Raji (cell line): ENCODE measurements at regions not wholly inside any gene's neighbourhood (a gene's known extent, or its start where the extent isn't known, plus 50 kb on each side); places are given as distances from the start of the nearest gene placed in this dataset.

Source experiments
- POLR2A ChIP-seq: IDR thresholded peaks from 2 replicates; pipeline ENCODE4 v1.6.1; 2011; ENCODE audit warnings: low read depth, low read length, control low read depth; ENCODE audit not compliant: insufficient read depth

DNA sequence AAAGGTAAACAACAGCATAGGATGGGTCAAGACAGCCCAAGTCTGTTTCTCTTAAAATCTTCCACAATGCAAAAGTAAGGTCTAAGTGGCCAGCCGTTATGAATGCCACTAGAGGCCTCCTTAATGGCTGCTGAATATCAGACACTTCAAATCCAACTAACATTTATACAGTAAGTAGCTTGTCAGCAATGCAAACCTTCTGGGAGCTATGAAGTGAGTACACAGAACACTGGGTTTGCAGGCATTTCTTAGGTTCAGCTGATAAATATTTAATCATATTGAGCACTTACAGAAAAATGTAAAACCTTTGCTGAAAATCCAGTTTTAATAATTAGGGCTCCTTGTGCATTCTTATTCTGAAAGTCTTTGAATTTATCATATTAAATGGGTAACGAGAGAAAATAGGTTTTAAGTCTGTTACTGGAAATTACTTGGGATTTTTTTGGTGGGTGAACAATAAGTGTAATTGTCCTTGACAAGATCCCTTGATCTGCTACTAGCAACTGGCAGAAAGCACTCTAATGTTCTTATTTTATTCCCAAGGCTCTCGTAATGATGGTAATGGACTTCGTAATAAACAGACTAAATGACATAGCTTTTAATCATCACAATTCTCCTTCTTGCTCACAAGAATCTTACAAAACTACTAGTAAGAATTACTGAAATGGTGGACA lies 141.7 kb upstream of the GPR149 start:
- no peak for TF ChIP-seq POLR2A

DNA sequence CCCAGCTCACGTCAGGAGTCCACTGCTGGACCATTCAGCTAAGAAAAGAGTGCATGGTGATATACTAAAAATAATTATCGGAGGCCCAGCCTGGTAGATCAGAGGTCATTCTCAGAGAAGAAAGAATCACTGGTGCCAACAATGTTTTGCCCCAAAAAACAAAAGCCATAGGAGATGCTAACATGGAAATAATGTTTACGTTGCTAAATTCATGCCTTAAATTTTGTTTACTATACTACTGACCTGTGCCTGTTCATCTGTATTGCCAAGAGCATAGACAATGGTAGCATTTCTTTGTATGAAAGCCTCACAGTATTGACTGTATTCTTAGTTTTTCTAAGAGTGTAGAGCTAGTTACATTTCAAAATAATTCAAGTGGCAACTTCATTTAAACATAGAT lies 138.1 kb upstream of the GPR149 start:
- no peak for TF ChIP-seq POLR2A

DNA sequence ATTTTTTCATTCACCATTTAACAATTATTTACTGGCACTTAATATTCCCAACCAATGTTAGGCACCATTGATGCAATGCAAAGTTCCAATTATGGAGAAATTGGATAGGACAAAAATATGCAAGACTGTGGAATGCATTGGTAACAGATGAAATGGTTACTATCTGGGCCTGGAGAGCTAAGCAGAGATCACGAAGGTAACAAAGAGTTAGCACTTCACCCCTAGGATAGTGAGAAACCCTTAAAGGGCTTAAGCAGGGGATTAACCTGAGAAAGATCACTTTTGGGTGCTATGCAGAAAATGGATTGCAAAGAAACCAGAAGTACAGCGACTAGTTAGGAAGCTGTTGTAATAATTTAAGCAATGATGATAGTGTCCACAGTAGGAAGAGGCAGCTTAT lies 129.6 kb upstream of the GPR149 start:
- TF ChIP-seq POLR2A, result no peak

GRCh38 chr3:154552338-154552737 lies 122.3 kb upstream of the GPR149 start:
- TF ChIP-seq POLR2A, result no peak

DNA sequence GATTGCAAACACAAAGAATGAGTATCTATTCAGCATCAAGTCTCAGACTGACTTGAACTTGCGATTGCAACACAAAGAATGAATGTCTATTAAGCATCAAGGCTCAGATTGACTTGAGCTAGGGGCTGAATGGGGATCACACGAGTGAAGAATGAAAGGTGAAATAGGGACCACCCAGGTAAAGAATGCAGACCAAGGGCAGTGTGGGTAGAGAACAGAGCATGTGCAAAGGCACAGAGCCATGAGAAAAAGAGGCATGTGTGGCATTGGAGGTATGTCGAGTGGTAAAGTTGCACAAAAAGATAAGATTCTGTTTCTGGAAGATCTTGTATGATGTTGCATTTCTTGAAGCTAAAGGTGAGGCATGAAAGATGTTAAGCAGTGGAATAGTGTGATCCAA lies 119.4 kb upstream of the GPR149 start:
- no peak for TF ChIP-seq POLR2A

DNA sequence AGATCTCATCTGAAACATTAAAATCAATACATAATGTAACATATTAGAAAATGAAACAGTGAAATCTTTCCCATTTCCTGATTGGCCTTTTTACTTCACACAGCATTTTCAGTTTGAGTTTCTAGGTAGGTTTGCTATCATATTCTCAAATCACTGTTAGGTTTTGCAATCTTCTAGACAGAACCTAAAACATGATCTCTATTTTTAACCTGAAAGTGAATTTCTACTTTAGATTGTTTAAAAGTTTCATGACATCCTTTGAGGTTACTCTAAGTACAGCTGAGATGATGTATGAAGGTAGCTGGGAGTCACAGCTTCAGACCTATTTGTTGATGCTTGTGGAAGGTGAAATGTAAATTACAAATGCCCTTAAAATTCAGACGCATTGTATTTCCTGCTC lies 118.4 kb upstream of the GPR149 start:
- TF ChIP-seq POLR2A, result no peak

- TF ChIP-seq POLR2A, result no peak
Observed at GRCh38 chr3:154542837-154543236, 112.8 kb upstream of the GPR149 start.

GRCh38 chr3:154540950-154541604 lies 111.1 kb upstream of the GPR149 start:
- no peak for TF ChIP-seq POLR2A

DNA sequence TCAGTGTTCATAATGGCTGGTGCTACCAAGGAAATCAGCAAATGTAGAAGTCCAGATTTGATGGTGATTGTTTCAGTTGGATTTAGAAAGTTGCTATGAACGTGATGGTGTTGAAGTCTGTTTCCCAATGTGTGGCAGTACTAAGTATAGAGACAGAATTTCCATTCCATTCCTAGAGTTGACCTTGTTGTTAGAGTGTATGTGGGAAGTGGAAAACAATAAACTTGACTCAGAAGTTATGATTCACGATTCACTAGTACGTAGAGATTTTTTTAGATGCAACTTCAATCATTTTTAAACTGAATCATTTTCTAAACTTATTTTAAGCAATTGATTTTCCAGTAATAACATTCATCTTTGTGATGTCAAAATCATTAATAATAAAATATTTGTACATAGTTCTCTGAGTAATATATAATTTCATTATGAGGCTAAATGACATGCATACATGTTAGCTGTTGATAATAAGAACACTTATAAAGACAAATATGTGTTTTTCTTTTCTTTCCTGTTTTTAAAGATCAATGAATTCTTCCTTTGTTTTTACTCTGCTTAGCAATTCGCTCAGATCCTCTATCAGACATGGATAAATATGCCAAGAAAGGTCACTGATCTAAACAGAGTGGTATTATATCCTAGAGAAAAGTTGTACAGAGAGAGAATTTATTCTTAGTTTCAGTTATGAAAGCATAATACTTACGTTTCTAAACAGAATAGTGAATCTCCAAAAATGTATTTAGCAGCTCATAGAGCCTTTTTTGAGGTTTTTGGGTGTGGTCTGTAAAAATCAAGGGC lies 108.8 kb upstream of the GPR149 start:
- TF ChIP-seq POLR2A, result no peak

DNA sequence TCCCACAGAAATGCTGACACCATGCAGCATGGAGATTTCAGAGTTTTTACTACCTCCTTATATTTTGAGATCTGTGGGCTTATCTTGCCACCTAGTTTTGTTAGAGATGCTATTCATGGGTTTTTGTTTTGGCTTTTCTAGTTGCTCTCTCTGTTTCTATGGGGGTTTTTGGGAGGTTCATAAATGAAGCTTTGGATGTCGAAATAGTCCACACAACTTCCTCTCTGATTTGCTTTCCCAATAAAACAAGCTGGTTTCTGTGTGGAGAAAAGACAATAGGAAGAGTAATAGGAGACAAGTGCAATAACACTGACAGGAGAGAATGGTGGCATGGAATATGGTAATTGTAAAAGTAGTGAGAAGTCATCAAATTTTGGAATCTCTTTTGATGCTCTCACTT lies 106.8 kb upstream of the GPR149 start:
- no peak for TF ChIP-seq POLR2A

- TF ChIP-seq POLR2A, result no peak
Observed at GRCh38 chr3:154522036-154522602, 92.1 kb upstream of the GPR149 start.

DNA sequence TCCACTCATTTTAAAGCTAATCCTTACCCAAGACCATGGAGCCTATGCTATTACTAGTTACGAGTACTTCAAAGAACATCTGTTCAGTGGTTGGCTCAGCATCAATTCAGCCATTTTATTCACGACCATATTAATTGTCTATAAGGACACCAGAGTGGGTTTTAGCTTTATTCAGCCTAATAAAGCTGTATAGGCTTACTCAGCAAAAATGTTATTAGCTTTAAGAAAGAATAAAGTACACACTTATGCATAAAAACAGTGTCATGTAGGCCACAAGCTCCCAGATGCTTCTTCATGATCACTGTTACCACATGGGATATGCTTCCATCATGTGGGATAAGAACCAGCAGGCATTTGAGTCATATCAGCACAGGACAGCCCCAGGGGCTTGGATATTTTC lies 87.4 kb upstream of the GPR149 start:
- no peak for TF ChIP-seq POLR2A

- TF ChIP-seq POLR2A, result no peak
Observed at GRCh38 chr3:154515921-154516320, 85.9 kb upstream of the GPR149 start.

DNA sequence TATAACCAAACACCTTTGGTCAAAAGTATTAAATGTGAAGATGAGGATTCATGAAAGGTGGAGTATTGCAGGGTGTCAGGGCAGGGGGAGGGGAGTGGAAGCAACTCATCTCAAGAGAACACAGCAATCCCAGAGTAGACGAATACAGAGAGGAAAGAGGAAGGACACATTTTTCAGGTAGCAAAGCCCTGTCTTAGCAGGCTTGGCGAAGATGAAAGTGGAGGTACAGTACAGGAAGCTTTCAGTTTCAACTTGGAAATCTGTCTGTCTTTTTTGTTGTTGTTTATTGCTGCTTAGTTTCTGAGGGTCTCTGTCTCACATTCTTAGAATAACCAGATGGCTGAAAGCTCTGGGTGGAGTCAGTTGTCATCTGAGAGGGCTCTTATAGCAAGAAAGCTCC lies 80.8 kb upstream of the GPR149 start:
- no peak for TF ChIP-seq POLR2A

DNA sequence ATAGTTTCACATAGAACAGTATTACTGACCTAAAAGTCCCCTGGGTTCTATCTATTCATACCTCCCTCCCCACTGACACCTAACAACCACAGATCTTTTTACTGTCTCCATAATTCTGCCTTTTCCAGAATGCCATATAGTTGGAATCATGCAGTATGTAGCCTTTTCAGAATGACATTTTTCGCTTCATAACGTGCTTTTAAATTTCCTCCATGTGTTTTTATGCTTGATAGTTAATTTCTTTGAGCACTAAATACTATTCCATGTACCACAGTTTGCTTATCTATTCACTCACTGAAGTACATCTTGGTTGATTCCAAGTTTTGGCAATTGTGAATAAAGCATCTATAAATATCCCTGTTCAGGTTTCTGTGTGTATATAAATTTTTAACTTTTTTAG lies 77.7 kb upstream of the GPR149 start:
- no peak for TF ChIP-seq POLR2A

GRCh38 chr3:154496978-154497377 lies 67.0 kb upstream of the GPR149 start:
- no peak for TF ChIP-seq POLR2A
